Neural progenitor cell (in vitro differentiated cells): ENCODE measurements at regions not wholly inside any gene's neighbourhood (a gene's known extent, or its start where the extent isn't known, plus 50 kb on each side); places are given as distances from the start of the nearest gene placed in this dataset.

Experiments used
- CTCF ChIP-seq: fragments of 200-600 bp; sonication (generic); IDR thresholded peaks from 2 replicates; pipeline ENCODE4 v1.5.1; 2017; ENCODE audit warnings: antibody characterized with exemption, mild to moderate bottlenecking
- EZH2 ChIP-seq: fragments of 200-600 bp; sonication (generic); IDR thresholded peaks from 2 replicates; pipeline ENCODE4 v1.6.1; 2017; ENCODE audit warnings: antibody characterized with exemption, mild to moderate bottlenecking, moderate library complexity

DNA sequence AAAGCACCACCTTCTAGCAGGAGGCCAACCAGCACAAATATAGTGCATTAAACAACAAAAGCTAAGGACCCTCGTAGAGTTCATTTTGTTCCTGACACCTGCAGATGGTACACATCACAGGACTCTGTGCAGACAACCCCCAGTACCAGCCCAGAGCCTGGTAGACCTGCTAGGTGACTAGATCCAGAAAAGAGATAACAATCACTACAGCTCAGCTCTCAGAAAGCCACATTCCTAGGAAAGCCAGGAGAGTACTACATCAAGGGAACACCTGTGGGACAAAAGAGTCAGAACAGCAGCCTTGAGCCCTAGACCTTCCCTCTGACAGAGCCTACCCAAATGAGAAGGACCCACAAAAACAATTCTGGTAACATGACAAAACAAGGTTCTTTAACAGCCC is 344.7 kb upstream of the PTBP2 start:
- TF ChIP-seq CTCF (no peak), EZH2 (no peak)
